NCI-H1694 treated with DMSO at 0.1 percent for 48 hours (cell line): ENCODE measurements at regions not wholly inside any gene's neighbourhood (a gene's known extent, or its start where the extent isn't known, plus 50 kb on each side); places are given as distances from the start of the nearest gene placed in this dataset.
"Not testable (repeated sequence)": the region's sequence is repeated elsewhere in the genome, so short reads cannot be mapped to it uniquely, and the experiment has no call there.

Source experiments
- DNase-seq: peaks from one replicate; lab custom pipeline; 2025; lab: John Stamatoyannopoulos, UW

GRCh38 chr5:162209005-162209605 lies 141.5 kb downstream of the GABRG2 start:
- DNase-seq: peak; percentile 23

GRCh38 chr5:162214551-162214950 lies 147.0 kb downstream of the GABRG2 start:
- no peak for DNase-seq

DNA sequence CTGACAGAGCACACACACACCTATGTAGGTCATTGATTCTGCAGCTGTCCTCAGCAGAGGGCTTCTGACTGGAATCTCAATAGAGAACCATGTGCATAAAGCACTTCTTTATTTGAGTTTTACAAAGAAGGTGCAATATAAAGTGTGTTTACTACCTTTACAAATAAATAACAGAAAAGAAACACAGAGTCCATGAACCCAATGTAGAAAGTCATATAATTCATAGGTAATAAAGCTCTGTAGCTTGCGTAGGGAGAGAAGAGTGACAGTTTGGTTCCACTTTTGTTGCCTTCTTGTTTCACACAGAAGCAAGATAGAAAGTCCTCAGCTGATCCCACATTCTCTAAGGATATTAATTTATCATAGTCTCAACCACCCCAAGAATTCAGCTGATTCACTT lies 149.5 kb downstream of the GABRG2 start:
- no peak for DNase-seq

DNA sequence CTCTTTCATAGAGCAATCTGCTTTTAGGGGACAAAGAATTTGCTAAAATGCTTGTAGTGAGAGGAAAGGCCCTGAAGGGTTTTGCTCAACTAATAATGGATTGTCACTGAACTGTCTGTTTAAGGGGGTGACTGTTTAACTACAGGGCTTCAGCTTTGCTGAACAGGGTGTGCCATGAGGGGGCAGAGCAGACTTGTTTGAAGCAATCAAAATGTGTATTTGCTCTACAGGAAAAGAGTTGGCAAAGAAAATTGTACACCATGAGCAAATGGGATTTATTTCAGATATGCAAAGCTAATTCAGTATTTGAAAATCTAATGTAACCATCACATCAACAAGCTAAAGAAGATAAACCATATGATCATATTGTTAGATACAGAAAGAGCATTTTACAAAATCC lies 154.3 kb downstream of the GABRG2 start:
- DNase-seq: no peak

DNA sequence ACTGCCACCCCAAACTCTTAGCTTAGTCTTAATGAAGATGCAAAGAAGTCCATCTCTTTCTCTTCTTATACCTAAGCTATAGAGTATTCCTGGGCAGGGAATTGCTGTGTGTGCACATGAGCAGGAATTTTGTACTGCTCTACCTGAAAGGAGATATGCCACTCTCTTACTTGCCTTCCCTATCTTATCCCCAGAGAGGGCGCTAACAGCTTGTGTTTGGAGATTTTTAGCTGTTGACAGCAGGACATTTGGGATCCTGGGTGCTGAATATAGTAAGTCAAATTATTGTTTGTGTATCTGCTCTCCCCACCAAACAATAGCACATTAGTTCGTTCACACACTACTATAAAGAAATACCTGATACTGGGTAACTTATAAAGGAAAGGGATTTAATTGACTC lies 159.5 kb downstream of the GABRG2 start:
- peak; percentile 10 for DNase-seq

- no peak for DNase-seq
Observed at GRCh38 chr5:162230348-162230747, 162.8 kb downstream of the GABRG2 start.

GRCh38 chr5:162231522-162231921 lies 163.9 kb downstream of the GABRG2 start:
- no peak for DNase-seq

DNA sequence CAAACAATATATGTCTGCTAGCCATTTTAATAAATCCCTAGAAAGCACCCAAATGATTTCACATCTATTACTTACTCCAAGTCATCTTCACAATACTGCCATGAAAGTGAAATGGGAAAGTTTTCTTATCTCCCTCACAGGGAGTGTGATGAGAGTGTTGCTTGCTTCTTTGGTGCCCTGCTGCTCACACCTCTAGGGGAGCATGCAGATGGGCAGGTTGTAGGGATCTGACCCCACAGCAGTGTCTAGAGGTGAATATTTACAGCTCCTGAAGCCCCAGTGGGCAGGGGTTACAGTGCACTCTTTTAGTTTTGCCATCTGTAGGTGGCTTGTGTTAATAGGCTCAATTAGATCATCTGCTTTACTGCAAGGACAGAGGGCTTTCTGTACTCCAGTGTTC lies 173.2 kb downstream of the GABRG2 start:
- DNase-seq: no peak

DNA sequence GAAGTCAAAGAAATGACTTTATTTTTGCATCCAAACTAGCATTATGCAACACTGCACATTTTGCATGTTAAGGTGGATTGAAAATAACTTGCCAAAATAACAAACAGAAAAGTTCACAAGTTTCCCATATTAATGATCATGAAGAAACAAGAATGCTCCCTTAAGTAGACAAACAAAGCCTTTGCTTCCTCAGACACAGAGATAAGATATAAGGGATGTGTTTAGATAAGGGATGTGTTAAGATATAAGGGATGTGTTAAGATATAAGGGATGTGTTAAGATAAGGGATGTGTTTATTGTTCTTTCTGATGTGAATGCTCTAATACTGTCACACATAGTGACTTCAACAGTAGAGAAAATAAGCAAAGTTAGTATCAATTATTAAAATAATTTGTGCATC lies 174.8 kb downstream of the GABRG2 start:
- no peak for DNase-seq

GRCh38 chr5:162243651-162244050 lies 176.1 kb downstream of the GABRG2 start:
- no peak for DNase-seq

- no peak for DNase-seq
Observed at GRCh38 chr5:162248107-162248713, 180.6 kb downstream of the GABRG2 start.

- DNase-seq: no peak
Observed at GRCh38 chr5:162256711-162257110, 189.1 kb downstream of the GABRG2 start.

DNA sequence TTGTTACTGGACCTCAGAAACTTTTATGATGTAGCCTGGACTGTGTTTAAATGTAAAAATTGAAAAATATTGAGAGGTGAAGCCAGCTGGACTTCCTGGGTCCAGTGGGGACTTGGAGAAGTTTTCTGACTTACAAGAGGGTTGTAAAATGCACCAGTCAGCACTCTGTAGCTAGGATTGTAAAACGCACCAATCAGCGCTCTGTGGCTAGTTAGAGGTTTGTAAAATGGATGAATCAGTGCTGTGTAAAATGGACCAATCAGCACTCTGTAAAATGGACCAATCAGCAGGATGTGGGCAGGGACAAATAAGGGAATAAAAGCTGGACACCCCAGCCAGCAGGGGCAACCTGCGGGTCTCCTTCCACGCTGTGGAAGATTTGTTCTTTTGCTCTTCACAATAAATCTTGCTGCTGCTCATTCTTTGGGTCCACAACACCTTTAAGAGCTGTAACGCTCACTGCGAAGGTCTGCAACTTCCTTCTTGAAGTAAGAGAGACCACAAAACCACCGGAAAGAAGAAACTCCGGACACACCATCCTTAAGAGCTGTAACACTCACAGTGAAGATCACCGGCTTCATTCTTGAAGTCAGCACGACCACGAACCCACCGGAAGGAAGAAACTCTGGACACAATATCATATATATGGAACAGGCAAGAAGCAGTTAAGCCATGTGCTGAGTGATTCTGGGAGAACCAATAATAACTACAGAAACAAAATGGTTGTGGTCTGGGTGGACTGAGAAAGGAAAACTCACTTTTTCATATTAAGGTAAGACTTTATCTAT lies 201.3 kb downstream of the GABRG2 start:
- no peak for DNase-seq

DNA sequence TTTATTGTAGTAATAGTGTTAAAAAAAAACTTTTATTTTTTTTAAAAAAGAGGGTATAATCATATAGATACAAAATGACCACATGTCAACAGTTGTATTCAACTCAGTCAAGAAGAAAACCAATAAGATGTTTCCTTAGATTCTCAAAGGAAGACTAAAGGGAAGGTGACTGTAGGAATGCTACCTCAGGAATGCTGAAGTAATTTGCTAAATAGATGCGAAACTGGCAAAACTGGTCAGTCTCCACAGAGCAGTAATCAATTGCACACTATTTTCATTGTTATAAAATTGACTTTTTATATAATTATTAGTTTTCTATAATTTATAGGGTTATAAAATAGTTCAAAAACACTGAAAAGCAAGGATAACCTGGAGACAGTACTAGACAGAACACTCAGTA lies 204.8 kb downstream of the GABRG2 start:
- no peak for DNase-seq

DNA sequence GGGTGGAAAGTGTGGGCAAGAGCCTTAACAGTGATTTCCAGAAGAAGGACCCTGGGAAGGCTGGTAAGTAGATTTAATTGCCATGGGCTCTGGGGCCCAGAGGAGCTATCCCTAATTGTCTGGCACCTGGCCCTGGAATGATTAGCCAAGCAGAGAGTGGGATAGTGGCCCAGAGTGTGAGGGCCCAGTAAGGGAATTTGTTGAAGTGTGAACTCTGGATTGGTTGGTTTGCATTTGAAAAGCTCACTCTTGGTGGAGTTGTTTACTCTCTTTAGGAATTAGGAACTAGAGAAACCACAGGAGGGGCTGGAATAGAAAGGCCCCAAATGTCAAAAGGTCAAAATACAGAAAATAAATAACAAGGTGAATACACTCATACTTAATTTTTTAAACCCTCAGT lies 207.1 kb downstream of the GABRG2 start:
- no peak for DNase-seq

GRCh38 chr5:162275387-162275786 lies 207.8 kb downstream of the GABRG2 start:
- DNase-seq: not testable (repeated sequence)

GRCh38 chr5:162282191-162282590 lies 214.6 kb downstream of the GABRG2 start:
- no peak for DNase-seq

GRCh38 chr5:162283609-162284008 lies 216.0 kb downstream of the GABRG2 start:
- DNase-seq: no peak

DNA sequence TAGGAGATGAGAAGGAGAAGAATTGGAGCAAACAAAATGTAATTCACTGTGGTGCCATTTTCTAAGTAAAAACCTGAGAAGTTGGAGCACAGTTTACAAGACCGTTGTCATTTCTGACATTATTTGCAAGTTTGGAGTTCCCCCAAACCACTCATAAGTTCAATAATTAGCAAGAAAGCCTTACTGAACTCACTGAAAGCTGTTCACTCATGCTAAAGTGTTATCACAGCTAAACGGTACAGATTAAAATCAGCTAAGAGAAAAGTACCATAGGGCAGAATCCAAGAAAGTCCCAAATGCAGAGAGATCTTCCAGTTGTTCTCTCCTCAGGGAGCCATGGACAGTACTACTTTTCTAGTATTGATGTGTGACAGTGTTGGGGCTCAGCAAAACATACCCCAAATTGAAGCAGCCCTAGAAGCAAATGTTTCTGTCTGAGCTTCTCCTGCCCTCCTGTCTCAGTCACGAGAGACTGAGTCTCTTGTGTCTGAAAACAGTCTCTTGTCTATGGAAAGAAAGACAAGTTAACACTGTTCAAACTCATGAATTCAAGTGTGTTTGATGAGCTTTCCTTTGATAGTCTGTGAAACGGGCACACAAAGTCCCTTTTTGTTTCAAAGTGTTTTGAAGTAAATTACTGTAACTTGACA lies 221.2 kb downstream of the GABRG2 start:
- no peak for DNase-seq

DNA sequence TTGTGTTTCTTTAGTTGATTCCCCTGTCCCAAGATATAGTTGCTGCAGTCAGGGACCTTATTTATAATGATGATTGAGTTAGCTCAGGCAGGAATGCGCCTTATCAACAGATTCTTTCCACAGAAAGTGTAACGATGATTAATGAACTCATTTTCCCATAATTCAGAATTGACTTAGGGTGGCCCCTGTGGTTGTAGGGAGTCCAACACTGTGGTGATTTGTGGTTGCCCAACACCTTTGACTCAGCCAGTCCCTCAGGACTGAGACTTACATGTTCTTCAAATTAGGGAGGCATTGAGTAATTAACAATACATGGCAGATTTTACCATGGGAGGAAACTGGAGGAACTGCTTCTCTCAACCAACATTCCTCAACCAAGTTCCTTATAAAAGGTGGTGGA lies 221.9 kb downstream of the GABRG2 start:
- DNase-seq: no peak

- no peak for DNase-seq
Observed at GRCh38 chr5:162299793-162300192, 232.2 kb downstream of the GABRG2 start.

- DNase-seq: no peak
Observed at GRCh38 chr5:162301356-162301755, 233.8 kb downstream of the GABRG2 start.

DNA sequence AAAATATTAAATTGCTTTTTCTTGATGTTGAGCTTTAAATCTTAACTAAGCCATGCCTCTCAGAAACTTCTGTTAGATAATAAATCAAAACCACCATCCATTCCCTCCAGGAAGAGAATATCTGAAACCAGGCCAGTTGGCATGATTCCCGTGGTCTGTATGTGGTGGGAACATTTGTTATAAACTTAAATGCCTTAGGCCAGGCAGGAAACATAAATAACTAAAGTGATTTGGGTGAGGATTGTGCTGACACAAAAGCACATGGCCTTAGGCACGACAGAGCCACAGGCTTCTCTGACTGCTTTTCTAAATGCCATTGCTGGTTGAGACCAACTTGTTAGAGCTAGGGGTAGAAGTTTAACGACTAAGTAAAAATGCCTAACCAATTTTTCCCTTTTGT lies 255.9 kb downstream of the GABRG2 start:
- DNase-seq: no peak
